HepG2 (cell line): ENCODE measurements at regions not wholly inside any gene's neighbourhood (a gene's known extent, or its start where the extent isn't known, plus 50 kb on each side); places are given as distances from the start of the nearest gene placed in this dataset.

Experiments
- ATAC-seq: fragments of 200-7000 bp; cut with Tn5 transposase; 3 replicates; pipeline ENCODE4 v1.9.1; 2020; ENCODE audit warnings: mild to moderate bottlenecking, moderate library complexity
- BruUV-seq: library from RNA; stranded (reverse); fragments of 400-500 nt; replicated peaks from 2 replicates; lab custom pipeline; 2021; lab: Mats Ljungman, UMichigan
- CTCF ChIA-PET: fragments of 300-600 bp; formaldehyde crosslinking; extraction: SDS; loops from one replicate; lab custom pipeline; 2021; ENCODE audit warnings: low total read pairs, inconsistent platforms, low intra/inter-chr PET ratio; lab: Yijun Ruan, JAX
- POLR2A ChIA-PET: fragments of 350-600 bp; sonication (Branson Sonifier 250); formaldehyde crosslinking; loops from one replicate; lab custom pipeline; 2020; ENCODE audit warnings: antibody characterized with exemption, inconsistent platforms; lab: Yijun Ruan, JAX
- DNase-seq: peaks from one replicate; pipeline ENCODE4 v3.0.0-alpha.2; 2015; ENCODE audit warnings: low spot score
- FAIRE-seq: peaks from 3 replicates; lab custom pipeline; 2011; peaks lifted over from hg19 to GRCh38; lab: Jason Lieb, UNC
- H2AFZ ChIP-seq: one replicate; pipeline ENCODE4 v1.6.1; 2011; ENCODE audit warnings: low read length, inconsistent platforms
- H3K27ac ChIP-seq: fragments of 300-600 bp; 3 replicates; pipeline ENCODE4 v1.8.0; 2011; ENCODE audit warnings: mixed run types, mild to moderate bottlenecking, mixed read lengths, low read length, inconsistent platforms; ENCODE audit not compliant: insufficient read depth; ENCODE audit errors: extremely low read length
- H3K27me3 ChIP-seq, 2 experiments: fragments of 200-600 bp in 1 of 2; 2 replicates in 1 of 2; 3 replicates in 1 of 2; pipeline versions ENCODE4 v1.6.0 to v1.8.0; 2011; ENCODE audit warnings: low read length in 2 of 2, mild to moderate bottlenecking in 2 of 2, moderate library complexity in 2 of 2, inconsistent platforms in 1 of 2; ENCODE audit not compliant: insufficient read depth in 2 of 2, control insufficient read depth in 1 of 2
- H3K36me3 ChIP-seq, 2 experiments: fragments of 200-600 bp in 1 of 2; replicated peaks in 1 of 2; 2 replicates in 1 of 2; 3 replicates in 1 of 2; pipeline versions ENCODE4 v1.5.1 to v1.8.0; 2011; ENCODE audit warnings: low read length in 2 of 2, inconsistent platforms in 1 of 2; ENCODE audit not compliant: insufficient read depth in 2 of 2, control insufficient read depth in 1 of 2
- H3K4me1 ChIP-seq: 2 replicates; pipeline ENCODE4 v1.5.1; 2012; ENCODE audit warnings: low read length, inconsistent platforms; ENCODE audit not compliant: insufficient read depth
- H3K4me2 ChIP-seq: 2 replicates; pipeline ENCODE4 v1.6.0; 2011; ENCODE audit warnings: low read depth, low read length, inconsistent platforms
- H3K4me3 ChIP-seq, 3 experiments: fragments of 200-600 bp in 1 of 3; sonication (generic), shearing (Covaris generic) in 1 of 3; replicated peaks in 1 of 3; 2 replicates each; pipeline ENCODE4 v1.5.1; 2011 to 2016; ENCODE audit warnings: low read length in 3 of 3, inconsistent platforms in 2 of 3, low read depth in 2 of 3, mild to moderate bottlenecking in 2 of 3, control low read depth in 1 of 3, mixed read lengths in 1 of 3; ENCODE audit not compliant: insufficient read depth in 1 of 3
- H3K79me2 ChIP-seq: one replicate; pipeline ENCODE4 v1.6.1; 2011; ENCODE audit warnings: low read length, inconsistent platforms; ENCODE audit not compliant: insufficient read depth
- H3K9ac ChIP-seq: 2 replicates; pipeline ENCODE4 v1.6.0; 2011; ENCODE audit warnings: mild to moderate bottlenecking, low read depth, low read length, inconsistent platforms; ENCODE audit not compliant: insufficient read depth
- H3K9me3 ChIP-seq: 2 replicates; pipeline ENCODE4 v1.5.1; 2012; ENCODE audit warnings: mild to moderate bottlenecking, low read length
- H4K20me1 ChIP-seq: 2 replicates; pipeline ENCODE4 v1.6.0; 2011; ENCODE audit warnings: inconsistent platforms, mild to moderate bottlenecking, low read length, moderate library complexity; ENCODE audit not compliant: insufficient read depth
- EZH2 ChIP-seq: conservative IDR thresholded peaks from 2 replicates; pipeline ENCODE4 v1.6.1; 2012; ENCODE audit warnings: mild to moderate bottlenecking, low read depth, low read length, moderate library complexity
- GLMP ChIP-seq: sonication (generic); formaldehyde crosslinking; IDR thresholded peaks from 2 replicates; pipeline ENCODE4 v1.9.0; 2021; ENCODE audit warnings: missing genetic modification reagents, mild to moderate bottlenecking, borderline replicate concordance
- GTF3A ChIP-seq: sonication (generic); formaldehyde crosslinking; conservative IDR thresholded peaks from 2 replicates; pipeline ENCODE4 v1.4.0; 2020; ENCODE audit warnings: mild to moderate bottlenecking, missing genetic modification reagents
- ISX ChIP-seq: sonication (generic); formaldehyde crosslinking; conservative IDR thresholded peaks from 2 replicates; pipeline ENCODE4 v1.5.0; 2020; ENCODE audit warnings: missing genetic modification reagents
- JUNB ChIP-seq: sonication (generic); formaldehyde crosslinking; IDR thresholded peaks from 2 replicates; pipeline ENCODE4 v1.8.0; 2022; ENCODE audit warnings: missing genetic modification reagents, mild to moderate bottlenecking, borderline replicate concordance
- MED1 ChIP-seq: sonication (generic); formaldehyde crosslinking; IDR thresholded peaks from 2 replicates; pipeline ENCODE4 v1.4.0; 2020; ENCODE audit warnings: missing genetic modification reagents
- MYPOP ChIP-seq: sonication (generic); formaldehyde crosslinking; IDR thresholded peaks from 2 replicates; pipeline ENCODE4 v1.8.1; 2023; ENCODE audit warnings: mild to moderate bottlenecking, moderate library complexity, missing genetic modification reagents
- NCOR1 ChIP-seq: fragments of 200-600 bp; sonication (generic); IDR thresholded peaks from 2 replicates; pipeline ENCODE4 v1.7.0; 2017; ENCODE audit warnings: antibody characterized with exemption, low read length, borderline replicate concordance
- SMAD1 ChIP-seq: sonication (generic); formaldehyde crosslinking; IDR thresholded peaks from 2 replicates; pipeline ENCODE4 v1.4.0; 2020; ENCODE audit warnings: missing genetic modification reagents, low read depth, mild to moderate bottlenecking, borderline replicate concordance
- ZIK1 ChIP-seq: sonication (generic); formaldehyde crosslinking; IDR thresholded peaks from 2 replicates; pipeline ENCODE4 v1.5.0; 2020; ENCODE audit warnings: mild to moderate bottlenecking, low read depth, missing genetic modification reagents, borderline replicate concordance
- ZNF724P ChIP-seq: sonication (generic); formaldehyde crosslinking; IDR thresholded peaks from 2 replicates; pipeline ENCODE4 v1.8.0; 2022; ENCODE audit warnings: missing genetic modification reagents, borderline replicate concordance
- ZNF746 ChIP-seq: sonication (generic); formaldehyde crosslinking; IDR thresholded peaks from 2 replicates; pipeline ENCODE4 v1.8.0; 2022; ENCODE audit warnings: mild to moderate bottlenecking, missing genetic modification reagents
- ZNF776 ChIP-seq: sonication (generic); formaldehyde crosslinking; IDR thresholded peaks from 2 replicates; pipeline ENCODE4 v1.4.0; 2020; ENCODE audit warnings: mild to moderate bottlenecking, missing genetic modification reagents
- ZSCAN30 ChIP-seq: sonication (generic); formaldehyde crosslinking; IDR thresholded peaks from 2 replicates; pipeline ENCODE4 v1.5.0; 2020; ENCODE audit warnings: mild to moderate bottlenecking, missing genetic modification reagents
- in situ Hi-C: cut with HindIII; loops from 2 replicates; pipeline ENCODE4 v1.10.0; 2017; ENCODE audit warnings: low pct_unique_long_range_greater_than_20kb; ENCODE audit not compliant: extremely low pct_ligation_motif_present
- intact Hi-C: fragments of 100-400 bp; cut with micrococcal nuclease; formaldehyde crosslinking; loops from one replicate; pipeline ENCODE4 v1.10.0; 2022; ENCODE audit not compliant: unreplicated experiment

GRCh38 chr13:33531484-33531883, 245.9 kb upstream of the STARD13 start:
- no peak overlapping the region for H3K4me2 ChIP-seq
- intact Hi-C loops = no loop called here
- no peaks in the 10 kb centered on the region for H4K20me1 ChIP-seq
- ATAC-seq (no peak), DNase-seq (no peak), FAIRE-seq (no peak)
- POLR2A ChIA-PET = no interaction called here
- no peaks in the 10 kb centered on the region for H3K36me3 ChIP-seq
- H3K79me2 ChIP-seq = no peaks in the 10 kb centered on the region
- no peak overlapping the region for H2AFZ ChIP-seq
- TF ChIP-seq GLMP (CRISPR knock-in tag) = no peak
- no peak for TF ChIP-seq MYPOP
- no peak for TF ChIP-seq EZH2
- TF ChIP-seq SMAD1 (CRISPR knock-in tag) = no peak
- TF ChIP-seq ZNF724P (CRISPR knock-in tag) = no peak
- no peak for TF ChIP-seq ZNF776 (CRISPR knock-in tag)
- no peak for TF ChIP-seq JUNB (CRISPR knock-in tag)
- no peak for TF ChIP-seq NCOR1
- TF ChIP-seq MED1 (CRISPR knock-in tag) = no peak
- TF ChIP-seq ISX (CRISPR knock-in tag) = no peak
- no peak for TF ChIP-seq ZNF746 (CRISPR knock-in tag)
- TF ChIP-seq ZIK1 (CRISPR knock-in tag) = no peak
- no peak for TF ChIP-seq ZSCAN30
- TF ChIP-seq GTF3A (CRISPR knock-in tag) = no peak
- no peak overlapping the region for H3K27ac ChIP-seq
- CTCF ChIA-PET = no interaction called here
- peaks cover 10% of the 10 kb centered on the region for H3K4me1 ChIP-seq
- no peak overlapping the region for H3K4me3 ChIP-seq
- no peaks in the 10 kb centered on the region for H3K27me3 ChIP-seq
- in situ Hi-C loops = loop anchor here (25.0 kb wide), 1 partner anchor 944 kb away; the partner anchor contains the start of gene PDS5B
- H3K9me3 ChIP-seq = no peaks in the 10 kb centered on the region
- H3K9ac ChIP-seq = no peak overlapping the region
- no TSS peak for BruUV-seq
